HG03469 (cell line): ENCODE measurements at regions not wholly inside any gene's neighbourhood (a gene's known extent, or its start where the extent isn't known, plus 50 kb on each side); places are given as distances from the start of the nearest gene placed in this dataset.

ENCODE experiments used
- ATAC-seq: cut with Tn5 transposase; IDR thresholded peaks from one replicate; pipeline ENCODE4 v1.9.1; 2021; ENCODE audit warnings: mild to moderate bottlenecking, moderate library complexity, moderate number of reproducible peaks; ENCODE audit not compliant: unreplicated experiment

DNA sequence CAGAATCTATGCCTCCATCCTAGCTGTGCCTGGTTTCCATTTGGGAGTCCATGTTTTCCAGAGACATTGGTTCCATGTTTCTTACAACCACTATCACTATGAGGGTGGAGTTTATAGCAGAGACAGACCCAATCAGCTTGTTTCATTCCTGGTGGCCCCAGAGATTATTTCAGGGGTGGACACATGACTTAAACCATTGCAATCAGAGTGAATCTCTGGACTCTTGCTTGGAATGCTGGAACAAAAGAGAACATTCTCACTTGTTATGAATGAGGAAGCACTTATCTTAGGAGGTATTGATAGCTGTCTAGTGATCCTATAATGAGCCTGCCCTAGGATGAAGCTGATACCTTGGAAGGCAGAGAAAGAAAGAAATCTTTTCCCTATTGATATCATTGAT lies 250.3 kb downstream of the ATG4C start:
- no peak for ATAC-seq

DNA sequence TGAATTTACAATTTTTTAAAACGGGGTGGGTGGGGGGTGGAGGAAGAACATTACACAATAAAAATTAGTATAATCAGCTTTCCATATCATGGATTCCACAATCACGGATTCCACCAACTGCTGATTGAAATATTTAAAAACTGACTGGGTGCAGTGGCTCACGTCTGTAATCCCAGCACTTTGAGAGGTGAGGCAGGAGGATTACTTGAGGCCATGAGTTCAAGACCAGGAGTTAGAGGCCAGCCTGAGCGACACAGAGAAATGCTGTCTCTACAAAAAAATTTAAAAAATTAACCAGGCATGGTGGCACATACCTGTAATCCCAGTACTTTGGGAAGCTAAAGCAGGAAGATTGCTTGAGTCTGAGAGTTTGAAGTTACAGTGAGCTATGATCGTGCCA lies 254.7 kb downstream of the ATG4C start:
- ATAC-seq, result no peak

DNA sequence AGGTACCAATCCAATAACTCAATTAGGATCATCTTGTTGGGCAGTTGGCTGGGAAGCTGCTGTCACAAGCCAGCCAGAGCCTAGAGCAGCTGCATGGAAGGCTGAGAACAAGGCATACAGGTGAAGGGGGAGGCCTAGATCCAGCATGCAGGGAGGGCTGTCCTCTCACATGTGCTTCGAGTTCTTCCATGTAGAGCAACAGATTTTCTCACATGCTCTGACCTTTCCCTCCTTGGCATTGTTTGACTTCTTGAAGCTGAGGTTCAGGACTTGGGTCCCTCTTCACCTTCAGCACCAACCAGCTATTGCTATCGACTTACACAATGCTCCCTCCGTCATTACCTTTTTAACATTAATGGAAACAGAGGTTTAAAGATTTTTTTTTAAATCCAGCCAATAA lies 257.7 kb downstream of the ATG4C start:
- ATAC-seq, result no peak

DNA sequence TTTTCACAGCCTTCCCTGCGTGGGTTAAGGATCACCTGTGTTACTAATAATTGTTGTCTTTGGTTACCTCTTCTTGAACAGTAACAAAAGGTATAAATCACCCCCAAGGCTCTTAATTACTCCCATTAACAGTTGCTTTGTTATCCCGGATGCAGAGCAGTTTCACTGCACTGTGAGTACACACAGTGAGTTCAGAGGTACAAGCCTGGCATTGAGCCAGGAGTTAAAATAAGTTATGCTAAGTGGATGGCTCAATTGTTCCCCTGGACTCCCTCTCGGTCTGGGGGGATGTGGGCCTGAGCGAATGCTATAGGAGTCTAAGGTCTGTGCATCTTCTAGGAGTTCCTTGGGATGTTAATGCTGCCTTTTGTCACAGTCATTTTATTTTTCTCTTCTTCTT lies 258.3 kb downstream of the ATG4C start:
- no peak for ATAC-seq

DNA sequence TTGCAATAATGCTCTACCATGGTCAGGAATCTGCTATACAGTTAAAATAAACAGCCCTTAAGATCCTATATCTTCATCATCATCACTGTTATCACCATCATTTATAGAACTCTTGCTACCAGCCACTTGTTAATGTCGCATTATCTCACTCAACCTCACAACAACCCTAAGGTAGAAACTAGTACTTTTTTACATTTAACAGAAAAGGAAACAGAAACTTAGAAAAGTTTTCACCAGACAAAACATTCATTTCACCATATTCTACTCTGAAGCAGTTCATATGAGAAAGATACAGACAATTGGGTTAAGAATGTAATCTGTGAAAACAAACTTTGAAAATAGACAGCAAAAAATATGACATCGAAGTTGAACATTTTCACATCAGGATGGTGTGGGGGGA lies 262.6 kb downstream of the ATG4C start:
- ATAC-seq, result no peak

DNA sequence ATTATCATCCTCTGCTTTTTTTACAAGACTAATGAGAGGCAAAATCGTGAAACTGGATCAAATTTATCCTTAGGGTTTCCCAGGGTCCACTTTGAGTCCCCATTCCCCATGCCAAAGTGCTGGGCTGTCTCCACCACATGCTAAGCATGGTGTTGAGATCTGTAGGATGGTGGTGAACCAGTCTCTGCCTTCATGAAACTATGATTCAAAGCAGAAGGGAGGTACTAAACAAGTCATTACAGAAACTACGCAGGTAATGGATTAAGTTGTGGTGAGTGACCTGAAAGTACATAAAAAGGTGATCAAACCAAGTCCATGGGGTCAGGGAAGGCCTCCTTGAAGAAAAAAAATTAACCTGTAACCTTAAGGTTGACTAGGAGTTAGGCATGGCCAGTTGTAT lies 265.2 kb downstream of the ATG4C start:
- ATAC-seq, result no peak

DNA sequence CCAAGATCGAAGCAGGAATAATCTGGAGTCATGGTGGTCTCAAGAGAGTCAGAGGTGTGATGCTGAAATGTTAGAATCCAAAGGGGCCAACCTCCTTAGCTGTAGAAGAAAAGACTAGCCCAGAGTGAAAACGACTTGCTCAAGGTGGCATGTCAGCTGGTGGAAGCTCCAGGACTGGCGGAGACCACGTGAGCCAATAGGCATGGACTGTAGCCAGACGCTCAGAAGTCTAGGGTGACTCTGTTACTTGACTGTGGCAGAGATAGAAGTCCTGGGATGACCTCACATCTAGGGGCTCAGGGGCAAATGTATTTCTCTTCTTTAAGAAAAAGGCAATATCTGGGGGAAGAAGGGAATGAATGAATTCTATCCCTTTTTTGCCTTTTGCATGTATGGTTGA lies 267.4 kb downstream of the ATG4C start:
- no peak for ATAC-seq

DNA sequence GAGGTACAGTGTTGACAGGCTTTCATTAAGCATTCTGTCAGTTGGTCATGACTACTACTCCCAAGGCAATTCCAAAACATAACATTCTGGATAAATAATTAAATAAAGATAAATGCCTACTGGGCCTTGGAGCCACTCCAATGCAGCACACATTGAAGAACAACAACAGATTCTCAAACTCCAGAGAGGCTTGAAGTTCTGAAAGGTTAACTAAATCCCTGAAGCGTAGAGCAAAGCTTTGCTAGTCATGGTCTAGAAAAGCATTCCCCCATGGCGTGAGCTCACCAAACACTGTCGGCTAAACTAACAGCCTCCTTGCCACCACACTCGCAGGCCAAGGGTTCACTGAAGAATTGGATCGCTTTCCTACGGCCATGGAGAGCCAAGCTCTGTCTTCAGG lies 268.0 kb downstream of the ATG4C start:
- ATAC-seq, result no peak

DNA sequence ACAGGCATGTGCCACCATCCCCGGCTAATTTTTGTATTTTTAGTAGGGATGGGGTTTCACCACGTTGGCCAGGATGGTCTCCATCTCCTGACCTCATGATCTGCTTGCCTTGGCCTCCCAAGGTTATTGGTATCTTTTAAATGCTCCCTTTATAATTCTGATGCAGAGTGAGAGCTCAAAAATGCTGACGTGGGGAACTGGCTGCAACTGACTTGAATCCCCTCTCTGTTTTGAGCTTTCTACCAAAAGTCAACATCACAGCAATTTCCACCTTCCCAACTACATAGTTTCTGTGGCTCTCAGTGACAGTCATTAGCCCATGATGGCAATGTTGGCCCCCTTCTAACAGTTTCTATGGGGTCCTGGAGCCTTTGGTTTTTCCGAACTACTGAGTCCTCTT lies 268.2 kb upstream of the FOXD3 start:
- ATAC-seq, result no peak

DNA sequence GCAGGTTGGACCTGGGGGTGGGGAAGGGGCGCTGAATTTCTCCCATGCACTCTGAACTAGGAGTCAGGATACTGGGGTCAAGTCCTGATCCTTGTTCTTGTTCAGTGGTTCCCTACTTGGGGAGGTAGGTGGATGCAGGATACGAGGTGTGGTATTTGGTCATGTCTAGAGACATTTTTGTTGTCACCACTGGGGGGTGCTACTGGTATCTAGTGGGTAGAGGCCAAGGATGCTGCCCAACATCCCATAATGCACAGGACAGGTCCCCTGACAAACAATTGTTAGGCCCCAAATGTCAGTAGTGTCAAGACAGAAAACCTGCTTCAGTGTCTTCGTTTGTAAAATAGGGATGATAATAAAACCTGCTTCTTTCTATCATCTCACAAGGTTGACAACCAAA lies 259.0 kb upstream of the FOXD3 start:
- ATAC-seq, result no peak

DNA sequence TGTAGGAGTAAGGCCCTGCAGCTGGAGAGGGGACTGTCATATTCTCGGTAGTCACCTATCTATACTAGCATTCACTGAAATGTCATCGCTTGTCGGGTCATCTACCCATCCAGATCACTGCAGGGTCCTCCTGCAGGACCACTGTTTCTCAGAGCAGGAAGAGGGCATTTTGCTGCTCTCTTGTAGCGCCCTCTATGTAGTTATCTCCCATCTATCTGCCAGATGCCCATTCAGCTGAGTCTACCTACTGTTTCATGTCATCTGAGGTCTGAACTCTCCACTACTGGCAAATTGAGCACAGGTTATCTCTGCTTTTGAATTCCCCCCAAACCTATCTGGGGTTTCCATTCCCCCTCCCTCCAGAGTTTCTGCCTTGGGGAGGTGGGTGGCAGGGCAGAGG lies 258.2 kb upstream of the FOXD3 start:
- no peak for ATAC-seq

DNA sequence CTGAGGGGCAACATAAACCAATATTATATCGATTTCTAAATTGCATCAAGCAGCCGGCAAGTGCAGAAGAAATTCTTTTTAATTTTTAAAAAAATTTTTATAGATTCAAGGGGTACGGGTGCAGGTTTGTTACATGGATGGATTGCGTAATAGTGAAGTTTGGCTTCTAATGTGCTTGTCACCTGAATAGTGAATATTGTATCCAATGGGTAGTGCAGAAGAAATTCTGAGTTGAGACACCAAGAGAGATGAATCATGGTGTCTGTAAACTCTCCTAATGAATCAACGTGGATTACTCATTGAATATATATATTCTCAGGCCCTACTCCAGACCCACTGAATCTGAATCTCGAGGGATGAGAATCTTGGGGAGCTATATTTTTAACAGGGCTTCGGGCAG lies 253.7 kb upstream of the FOXD3 start:
- no peak for ATAC-seq

DNA sequence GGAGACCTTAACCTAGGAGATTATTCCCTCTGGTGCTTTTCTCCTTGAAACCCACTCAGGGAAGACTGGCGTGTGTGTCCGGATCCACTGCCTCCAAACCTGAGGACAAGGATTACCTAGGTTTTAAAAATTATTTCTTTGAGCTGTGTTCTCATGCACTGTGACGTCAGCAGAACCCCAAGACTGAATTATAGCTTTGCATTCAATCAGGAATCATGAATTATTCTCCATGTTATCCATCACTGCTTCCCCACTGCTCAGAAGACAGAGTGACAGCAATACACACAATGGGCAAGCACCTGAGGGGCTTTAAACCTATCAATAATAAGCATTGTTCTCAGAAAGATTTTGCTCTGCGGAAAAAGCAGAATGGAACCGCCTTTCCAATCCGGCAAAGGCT lies 253.2 kb upstream of the FOXD3 start:
- no peak for ATAC-seq

DNA sequence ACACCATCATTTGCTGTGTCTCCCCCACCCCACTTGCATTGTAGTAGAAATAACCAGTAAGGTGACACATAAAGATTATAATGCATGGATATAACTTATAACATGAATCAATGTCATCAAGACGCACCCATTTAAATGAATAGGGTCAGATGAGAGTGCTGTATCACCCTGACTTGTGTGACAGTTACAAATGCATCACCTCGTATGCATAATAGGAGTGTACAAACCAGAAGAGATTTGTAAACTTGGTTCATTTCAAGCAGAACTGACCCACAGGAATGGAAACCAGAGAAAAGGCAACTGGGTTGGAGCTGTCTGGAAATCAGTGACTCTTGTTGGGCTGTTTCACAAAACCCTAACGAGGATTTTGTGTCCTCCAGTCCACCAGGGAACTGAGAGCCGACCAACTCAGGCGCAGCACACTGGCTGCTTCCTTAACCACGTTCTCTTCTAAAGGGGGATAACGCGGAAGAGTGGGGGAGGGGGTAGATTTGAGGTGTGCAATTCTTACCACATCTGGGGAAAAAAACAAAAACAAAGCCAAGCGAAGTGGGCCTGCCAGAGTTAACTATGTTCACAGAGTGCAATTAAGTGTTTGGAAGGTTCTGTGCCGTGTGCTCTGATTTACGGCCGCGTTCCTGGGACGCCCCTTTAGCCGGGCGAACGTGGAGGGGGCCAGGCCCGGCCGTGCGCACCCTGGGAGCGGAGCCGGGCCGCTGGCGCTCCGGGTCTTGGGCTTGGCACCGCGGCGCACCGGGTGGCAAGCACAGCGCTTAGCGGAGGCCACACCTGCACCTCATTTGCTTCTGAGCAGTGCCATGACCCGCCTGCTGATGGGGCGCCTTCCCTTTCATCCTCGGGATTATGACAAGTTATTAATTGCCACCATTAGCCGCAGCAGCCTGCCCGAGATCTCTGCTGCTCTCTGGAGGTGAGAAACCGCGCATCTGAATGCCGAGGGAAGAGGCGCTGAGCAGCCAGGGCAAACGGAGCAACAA lies 248.8 kb upstream of the FOXD3 start:
- ATAC-seq, result no peak

DNA sequence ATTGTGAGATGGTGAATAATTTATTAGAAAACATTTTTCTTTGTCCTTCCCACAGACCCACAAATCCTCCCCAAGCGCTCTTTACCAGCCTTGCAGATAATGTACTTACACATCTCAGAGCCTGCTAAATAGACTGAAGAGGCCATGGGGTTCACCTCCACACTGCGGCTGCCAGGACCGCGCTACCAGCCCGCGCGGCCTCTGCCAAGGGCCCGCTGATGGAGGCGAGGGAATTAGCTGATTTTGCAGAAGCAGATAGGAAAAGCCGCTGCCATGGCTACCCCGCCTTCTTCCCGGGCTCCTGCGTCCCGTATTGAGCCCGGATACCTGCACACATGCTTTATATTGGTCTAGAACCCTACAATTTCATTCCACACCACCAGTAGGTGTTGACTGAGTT lies 248.0 kb upstream of the FOXD3 start:
- no peak for ATAC-seq

DNA sequence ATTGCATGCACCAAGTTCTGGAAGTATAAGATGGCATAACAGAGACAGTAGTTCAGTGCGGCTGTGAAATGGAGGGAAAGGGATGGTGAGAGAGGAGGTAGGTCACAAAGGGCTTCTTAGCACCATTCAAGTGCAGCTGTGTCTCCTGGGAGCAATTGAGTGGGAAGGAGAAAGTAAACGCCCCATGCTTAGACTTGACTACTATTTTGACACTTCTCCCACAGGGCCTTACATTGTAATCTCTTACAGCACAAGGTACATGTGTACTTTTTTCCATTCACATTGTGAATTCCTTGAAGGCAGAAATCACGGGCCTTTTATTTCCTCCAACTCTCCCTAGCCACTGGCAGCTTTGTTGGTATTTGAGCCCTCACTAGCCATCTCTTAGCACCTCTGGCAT lies 239.6 kb upstream of the FOXD3 start:
- ATAC-seq, result no peak

DNA sequence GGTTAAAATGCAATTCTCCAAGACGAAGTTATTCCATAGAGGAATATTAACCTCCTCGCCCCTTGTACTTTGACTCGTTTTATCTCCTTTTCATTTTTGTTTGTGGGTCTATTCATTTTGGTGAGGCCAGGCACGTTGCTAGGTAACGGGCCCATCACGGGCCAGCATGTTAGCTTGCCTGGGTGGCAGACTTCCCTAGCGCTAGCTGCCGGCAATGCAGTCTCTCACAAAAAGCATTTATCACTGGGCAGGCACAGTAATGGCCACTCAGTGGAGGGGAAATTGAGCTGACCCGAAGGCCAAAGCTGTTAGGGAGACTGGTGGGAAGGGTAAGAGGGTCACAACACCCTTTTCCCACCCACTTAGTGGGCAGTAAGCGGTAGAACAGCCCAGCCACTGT lies 234.4 kb upstream of the FOXD3 start:
- no peak for ATAC-seq

DNA sequence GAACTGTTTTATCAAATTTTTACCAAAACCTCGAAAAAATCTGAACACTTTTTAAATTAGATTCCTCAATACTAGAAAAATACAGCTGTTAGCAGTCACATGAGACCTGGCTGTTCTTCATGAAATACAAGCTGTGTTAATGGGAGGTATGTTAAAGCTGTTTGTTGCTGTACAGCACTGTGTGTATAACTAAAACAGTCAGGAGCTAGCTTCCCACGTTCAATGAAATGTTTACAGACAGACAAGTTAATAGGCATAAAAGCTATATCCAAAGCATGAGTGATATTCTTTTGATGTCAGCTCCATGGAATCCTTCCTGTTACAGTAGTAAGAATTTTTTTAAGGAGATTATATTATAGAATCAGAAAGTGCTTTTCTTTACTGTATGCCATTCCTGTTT lies 223.2 kb upstream of the FOXD3 start:
- ATAC-seq, result no peak

DNA sequence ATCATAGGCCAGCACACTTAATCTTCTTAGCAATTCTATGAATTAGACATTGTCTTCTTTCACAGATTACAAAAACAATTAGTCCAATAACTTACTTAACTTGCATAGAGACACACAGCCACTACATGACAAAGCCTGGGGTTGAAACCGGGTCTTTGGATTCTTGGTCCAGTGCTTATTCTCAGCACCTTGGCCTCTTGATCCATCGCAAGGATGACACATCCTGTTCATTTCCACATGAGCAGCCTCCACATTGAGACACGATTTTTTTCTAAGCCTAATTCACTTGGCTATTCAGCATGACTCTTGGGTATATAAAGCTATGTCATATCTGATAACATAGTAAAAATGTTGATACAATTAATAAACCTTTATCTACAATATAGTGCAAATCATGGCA lies 221.0 kb upstream of the FOXD3 start:
- no peak for ATAC-seq

DNA sequence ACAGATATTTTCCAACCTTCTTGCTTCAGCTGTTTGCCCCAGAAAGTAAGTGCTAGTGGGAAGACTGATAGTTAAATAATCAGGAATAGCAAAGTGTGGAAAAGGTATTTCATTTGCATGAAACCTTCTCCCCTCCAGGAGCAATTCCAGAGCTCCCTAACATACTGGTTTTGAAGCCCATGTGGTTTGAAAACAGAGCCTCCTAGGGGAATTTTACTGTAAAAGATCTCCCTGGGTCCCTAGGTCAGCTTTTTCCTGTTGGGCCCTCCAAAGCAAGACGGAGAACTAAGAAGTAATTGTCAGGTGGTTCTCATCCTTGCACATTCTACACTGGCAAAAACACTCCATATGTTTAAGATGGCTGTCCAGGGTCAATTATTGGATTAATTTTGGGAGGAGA lies 218.7 kb upstream of the FOXD3 start:
- no peak for ATAC-seq

DNA sequence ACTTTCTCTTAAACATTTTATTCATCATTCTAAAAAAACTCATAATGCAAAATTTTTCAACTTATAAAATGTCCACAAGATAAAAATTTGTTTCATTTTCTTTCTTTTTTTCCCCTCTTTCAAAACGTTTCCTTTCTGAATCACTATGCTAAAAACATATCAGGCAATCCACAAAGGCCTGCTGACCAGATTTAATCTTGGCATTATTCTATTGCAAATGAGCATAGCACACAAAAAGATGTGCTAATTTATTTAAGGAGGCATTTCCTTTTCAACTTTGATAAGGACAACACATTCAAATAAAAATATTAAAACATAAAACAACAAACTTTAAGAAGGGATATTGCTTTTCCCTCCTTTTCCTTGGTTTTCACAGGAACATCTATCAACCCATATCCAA lies 215.3 kb upstream of the FOXD3 start:
- ATAC-seq, result no peak

DNA sequence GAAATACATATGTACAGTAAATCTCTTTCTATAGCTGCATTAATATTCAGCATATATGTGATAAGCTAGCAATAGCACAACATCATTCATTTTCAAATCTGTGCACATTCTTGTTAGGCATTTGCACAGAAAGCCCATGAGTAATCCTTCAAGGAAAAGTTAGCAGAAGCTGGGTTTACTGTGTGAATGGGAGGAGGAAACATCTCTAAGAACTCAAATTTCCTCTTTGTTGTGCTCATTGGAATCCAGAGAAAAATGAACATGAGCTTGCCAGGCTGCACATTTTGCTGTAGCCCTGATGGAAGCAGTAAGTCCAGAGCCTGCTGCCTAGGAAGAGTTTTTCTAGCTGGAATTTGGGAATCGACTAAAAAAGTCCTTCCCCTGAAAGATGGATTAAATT lies 214.2 kb upstream of the FOXD3 start:
- no peak for ATAC-seq
